Fibroblast of the aortic adventitia (primary cell): ENCODE measurements at regions not wholly inside any gene's neighbourhood (a gene's known extent, or its start where the extent isn't known, plus 50 kb on each side); places are given as distances from the start of the nearest gene placed in this dataset.

ENCODE experiments used
- DNase-seq: peaks from one replicate; pipeline ENCODE4 v3.0.0-alpha.2; 2010; ENCODE audit warnings: low read depth
- H3K4me3 ChIP-seq: 2 replicates; pipeline ENCODE4 v1.5.1; 2011; ENCODE audit warnings: low read depth, mild to moderate bottlenecking, control low read depth, low read length, moderate library complexity
- CTCF ChIP-seq: IDR thresholded peaks from 2 replicates; pipeline ENCODE4 v1.5.1; 2011; ENCODE audit warnings: mild to moderate bottlenecking, low read length, control low read depth, inconsistent platforms; ENCODE audit not compliant: insufficient read depth

- DNase-seq, result no peak
- no peak for TF ChIP-seq CTCF
- no peak overlapping the region for H3K4me3 ChIP-seq
Observed at GRCh38 chrX:119343856-119344255, 55.3 kb upstream of the SLC25A43 start.
